HCT116 (cell line): ENCODE measurements at regions not wholly inside any gene's neighbourhood (a gene's known extent, or its start where the extent isn't known, plus 50 kb on each side); places are given as distances from the start of the nearest gene placed in this dataset.

Source experiments
- ATAC-seq: fragments of 200-7000 bp; cut with Tn5 transposase; 2 replicates; pipeline ENCODE4 v1.9.1; 2020; ENCODE audit warnings: mild to moderate bottlenecking, moderate library complexity
- BruUV-seq: library from RNA; stranded (reverse); fragments of 400-500 nt; replicated peaks from 2 replicates; lab custom pipeline; 2021; lab: Mats Ljungman, UMichigan
- CTCF ChIA-PET: fragments of 300-600 bp; sonication (Branson Sonifier 250); formaldehyde crosslinking; loops from one replicate; lab custom pipeline; 2021; ENCODE audit warnings: antibody characterized with exemption; lab: Charles Lee
- POLR2A ChIA-PET: fragments of 300-600, 350-600 bp; sonication (Branson Sonifier 250); formaldehyde crosslinking; loops from one replicate; lab custom pipeline; 2021; ENCODE audit warnings: antibody characterized with exemption; lab: Charles Lee
- RAD21 ChIA-PET, 2 experiments: fragments of 300-600 bp; sonication (Branson Sonifier 250); formaldehyde crosslinking; loops; one replicate each; lab custom pipeline; 2023; ENCODE audit warnings: low total read pairs in 2 of 2; ENCODE audit not compliant: uncharacterized antibody in 2 of 2, unreplicated experiment in 2 of 2, low non-redundant PET in 1 of 2; lab: Charles Lee
- DNase-seq: peaks from one replicate; pipeline ENCODE4 v3.0.0-alpha.2; 2010; ENCODE audit warnings: low read depth, low spot score
- H2AFZ ChIP-seq: fragments of 200-600 bp; shearing (Covaris generic), sonication (generic); 2 replicates; pipeline ENCODE4 v1.6.1; 2017; ENCODE audit warnings: low read depth, mixed run types, mixed read lengths, antibody characterized with exemption, low read length; ENCODE audit not compliant: poor library complexity, severe bottlenecking
- H3K27ac ChIP-seq: 2 replicates; pipeline ENCODE4 v1.5.1; 2012; ENCODE audit warnings: low read depth, low read length
- H3K27me3 ChIP-seq: fragments of 200-600 bp; sonication (generic); 2 replicates; pipeline ENCODE4 v1.6.1; 2016; ENCODE audit warnings: mixed run types, low read length, mixed read lengths; ENCODE audit not compliant: insufficient read depth
- H3K36me3 ChIP-seq, 2 experiments: fragments of 200-500 bp in 1 of 2; fragments of 200-600 bp in 1 of 2; sonication (Bioruptor generic) in 1 of 2; sonication (generic) in 1 of 2; 2 replicates each; pipeline versions ENCODE4 v1.5.1 to v1.6.1; 2014 to 2016; ENCODE audit warnings: low read length in 2 of 2, inconsistent platforms in 1 of 2, mixed read lengths in 1 of 2, mixed run types in 1 of 2; ENCODE audit not compliant: insufficient read depth in 2 of 2, control insufficient read depth in 1 of 2
- H3K4me1 ChIP-seq, 2 experiments: fragments of 200-600 bp in 1 of 2; sonication (generic) in 1 of 2; 2 replicates each; pipeline versions ENCODE4 v1.5.1 to v1.6.1; 2012 to 2017; ENCODE audit warnings: low read length in 2 of 2, inconsistent platforms in 1 of 2, mild to moderate bottlenecking in 1 of 2, mixed read lengths in 1 of 2, mixed run types in 1 of 2, moderate library complexity in 1 of 2; ENCODE audit not compliant: insufficient read depth in 2 of 2, control insufficient read depth in 1 of 2
- H3K4me2 ChIP-seq: fragments of 200-600 bp; sonication (generic); 2 replicates; pipeline ENCODE4 v1.6.1; 2017; ENCODE audit warnings: mixed run types, low read length, mixed read lengths
- H3K4me3 ChIP-seq, 2 experiments: fragments of 200-600 bp in 1 of 2; sonication (generic) in 1 of 2; replicated peaks in 1 of 2; 2 replicates each; pipeline ENCODE4 v1.5.1; 2011 to 2016; ENCODE audit warnings: low read length in 2 of 2, control low read depth in 1 of 2, low read depth in 1 of 2, mild to moderate bottlenecking in 1 of 2, mixed read lengths in 1 of 2, mixed run types in 1 of 2
- H3K79me2 ChIP-seq: fragments of 200-600 bp; sonication (generic); 2 replicates; pipeline ENCODE4 v1.6.1; 2017; ENCODE audit warnings: mild to moderate bottlenecking, mixed run types, low read length, moderate library complexity, mixed read lengths; ENCODE audit not compliant: insufficient read depth
- H3K9ac ChIP-seq: fragments of 200-600 bp; sonication (generic); 2 replicates; pipeline ENCODE4 v1.6.1; 2016; ENCODE audit warnings: low read length, mixed read lengths
- H3K9me2 ChIP-seq: fragments of 200-600 bp; sonication (generic), shearing (Covaris generic); 2 replicates; pipeline ENCODE4 v1.6.1; 2017; ENCODE audit warnings: mixed run types, mild to moderate bottlenecking, moderate library complexity; ENCODE audit not compliant: insufficient read depth
- H3K9me3 ChIP-seq, 2 experiments: fragments of 200-500 bp in 1 of 2; fragments of 200-600 bp in 1 of 2; sonication (Bioruptor generic) in 1 of 2; sonication (generic) in 1 of 2; 2 replicates each; pipeline ENCODE4 v1.6.1; 2014 to 2017; ENCODE audit warnings: low read length in 2 of 2, mixed read lengths in 2 of 2, inconsistent platforms in 1 of 2, low read depth in 1 of 2, mild to moderate bottlenecking in 1 of 2, mixed run types in 1 of 2, moderate library complexity in 1 of 2; ENCODE audit not compliant: control insufficient read depth in 1 of 2, insufficient read depth in 1 of 2
- H4K20me1 ChIP-seq: fragments of 200-600 bp; sonication (generic), shearing (Covaris generic); 2 replicates; pipeline ENCODE4 v1.6.1; 2017; ENCODE audit warnings: mixed run types, mild to moderate bottlenecking, moderate library complexity; ENCODE audit not compliant: insufficient read depth
- FOSL1 ChIP-seq: IDR thresholded peaks from 2 replicates; pipeline ENCODE4 v1.6.1; 2012; ENCODE audit warnings: low read depth
- POLR2AphosphoS5 ChIP-seq: IDR thresholded peaks from 2 replicates; pipeline ENCODE4 v1.6.1; 2011; ENCODE audit warnings: mild to moderate bottlenecking, low read depth, low read length, moderate library complexity
- RAD21 ChIP-seq: IDR thresholded peaks from 2 replicates; pipeline ENCODE4 v1.6.1; 2012; ENCODE audit warnings: low read depth, mild to moderate bottlenecking
- YY1 ChIP-seq: IDR thresholded peaks from 2 replicates; pipeline ENCODE4 v1.6.1; 2011; ENCODE audit warnings: low read length, low read depth, moderate library complexity, mild to moderate bottlenecking; ENCODE audit not compliant: insufficient replicate concordance; ENCODE audit errors: extremely low read depth
- intact Hi-C: fragments of 100-400 bp; cut with micrococcal nuclease; formaldehyde crosslinking; loops from 2 replicates; pipeline ENCODE4 v1.10.0; 2022
- TF ChIP-seq, protein P1 (sequence below): IDR thresholded peaks from 2 replicates; pipeline ENCODE4 v1.6.1; 2012

DNA sequence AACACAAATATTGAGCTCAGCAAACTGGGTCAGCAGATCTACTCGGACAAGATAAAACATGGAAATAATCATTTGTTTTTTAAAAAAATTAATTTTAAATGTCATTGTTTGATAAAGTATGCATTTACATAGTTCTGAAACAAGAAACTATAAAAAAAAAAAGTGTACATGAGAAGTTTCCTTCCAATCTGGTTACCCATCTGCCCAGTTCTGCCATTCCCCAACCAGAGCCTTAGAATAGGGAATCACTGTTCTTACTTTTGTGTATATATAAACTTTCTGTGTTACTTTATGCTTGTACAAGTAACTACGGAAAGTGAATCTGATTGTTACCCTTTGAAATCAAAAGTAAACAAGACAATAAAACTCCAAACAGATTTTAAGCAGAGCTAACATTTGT lies 791.4 kb downstream of the HACE1 start:
- BruUV-seq = no TSS peak
- H3K9ac ChIP-seq = no peak overlapping the region
- intact Hi-C loops = no loop called here
- no peak overlapping the region for H2AFZ ChIP-seq
- H3K4me2 ChIP-seq = no peak overlapping the region
- no peak overlapping the region for H3K4me3 ChIP-seq
- no peak for TF ChIP-seq POLR2AphosphoS5
- no peak for TF ChIP-seq FOSL1
- TF ChIP-seq, all 23 proteins: peak for 0
- Histone ChIP-seq H3K9me2 (no peaks in the 10 kb centered on the region), H3K9me3 (no peaks in the 10 kb centered on the region), H3K79me2 (no peaks in the 10 kb centered on the region), H4K20me1 (no peaks in the 10 kb centered on the region), H3K4me1 (no peaks in the 10 kb centered on the region), H3K27ac (no peak overlapping the region), H3K27me3 (no peaks in the 10 kb centered on the region), H3K36me3 (no peaks in the 10 kb centered on the region)
- no peak for ATAC-seq
- RAD21 ChIA-PET = no interaction called here
- CTCF ChIA-PET = no interaction called here
- POLR2A ChIA-PET = no interaction called here
- no peak for DNase-seq

DNA sequence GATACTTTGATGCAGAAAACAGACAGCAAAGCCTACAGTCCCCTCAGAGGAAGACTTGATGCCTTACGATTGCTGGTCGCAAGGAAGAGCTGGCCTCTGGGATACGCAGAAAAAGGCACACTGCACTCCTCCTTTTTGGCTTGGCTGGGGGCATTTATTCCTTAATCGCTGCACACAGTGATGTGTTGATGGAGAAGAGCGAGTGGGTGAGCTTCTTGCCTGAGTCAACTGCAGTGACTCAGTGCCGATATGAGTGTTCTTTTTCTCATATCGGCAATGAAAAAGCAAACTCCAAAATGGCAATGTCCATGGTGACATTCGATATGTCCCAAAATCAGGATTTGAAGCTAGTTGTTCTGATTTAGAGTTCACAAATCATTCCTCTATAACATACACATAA lies 794.8 kb downstream of the HACE1 start:
- H3K9ac ChIP-seq = no peak overlapping the region
- DNase-seq = no peak
- H3K9me2 ChIP-seq = no peaks in the 10 kb centered on the region
- H4K20me1 ChIP-seq = no peaks in the 10 kb centered on the region
- no peak overlapping the region for H2AFZ ChIP-seq
- H3K9me3 ChIP-seq = no peaks in the 10 kb centered on the region
- no peak overlapping the region for H3K4me2 ChIP-seq
- no peaks in the 10 kb centered on the region for H3K79me2 ChIP-seq
- CTCF ChIA-PET = no interaction called here
- no peak for ATAC-seq
- no TSS peak for BruUV-seq
- intact Hi-C loops = no loop called here
- RAD21 ChIA-PET = no interaction called here
- no peaks in the 10 kb centered on the region for H3K27me3 ChIP-seq
- TF ChIP-seq, protein P1, sequence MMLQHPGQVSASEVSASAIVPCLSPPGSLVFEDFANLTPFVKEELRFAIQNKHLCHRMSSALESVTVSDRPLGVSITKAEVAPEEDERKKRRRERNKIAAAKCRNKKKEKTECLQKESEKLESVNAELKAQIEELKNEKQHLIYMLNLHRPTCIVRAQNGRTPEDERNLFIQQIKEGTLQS = no peak
- no peak for TF ChIP-seq YY1
- TF ChIP-seq RAD21 = no peak
- TF ChIP-seq POLR2AphosphoS5 = no peak
- no peaks in the 10 kb centered on the region for H3K36me3 ChIP-seq
- no peaks in the 10 kb centered on the region for H3K4me1 ChIP-seq
- POLR2A ChIA-PET = no interaction called here
- no peak overlapping the region for H3K27ac ChIP-seq
- H3K4me3 ChIP-seq = no peak overlapping the region
